ENCODE measurements at regions not wholly inside any gene's neighbourhood (a gene's known extent, or its start where the extent isn't known, plus 50 kb on each side); places are given as distances from the start of the nearest gene placed in this dataset.

DNA sequence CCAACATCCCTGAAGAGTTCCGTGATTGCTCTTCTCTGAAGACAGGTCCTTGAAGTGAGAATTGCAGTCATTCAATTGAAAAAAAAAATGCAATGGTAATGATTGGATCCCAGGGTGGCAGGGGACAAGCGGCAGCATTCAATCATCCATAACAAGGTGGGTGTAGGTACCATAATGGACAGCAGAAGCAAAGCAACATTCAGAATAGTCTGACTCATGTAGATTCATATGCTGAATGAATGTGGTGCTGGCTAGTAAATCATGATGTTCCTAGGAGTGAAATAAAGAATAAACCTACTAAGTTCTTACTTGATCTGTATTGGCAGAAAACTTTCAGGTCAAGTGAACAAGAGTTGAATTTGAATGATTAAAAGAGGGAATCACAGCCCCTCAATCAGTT, 319.6 kb downstream of the GPATCH2 start:
- no peak for DNase-seq

DNA sequence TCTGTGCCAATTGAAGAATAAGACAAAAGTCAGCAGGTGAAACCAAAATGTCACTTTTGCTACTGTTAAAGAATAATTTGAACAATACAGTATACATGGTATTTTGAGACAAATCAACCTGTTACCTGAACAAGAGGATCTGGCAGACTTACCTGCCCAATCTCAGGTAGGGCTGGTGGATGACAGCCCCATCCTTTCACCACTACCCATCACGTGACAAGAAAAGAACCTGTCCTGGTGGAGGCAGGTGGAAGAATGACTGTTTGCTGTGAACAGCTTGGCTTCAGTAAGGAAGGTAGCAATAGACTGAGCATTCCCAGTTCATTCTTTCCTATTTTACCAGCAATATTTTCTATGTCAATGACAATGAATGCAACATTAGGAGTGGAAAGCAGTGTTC, 349.6 kb downstream of the GPATCH2 start:
- no peak for DNase-seq

DNA sequence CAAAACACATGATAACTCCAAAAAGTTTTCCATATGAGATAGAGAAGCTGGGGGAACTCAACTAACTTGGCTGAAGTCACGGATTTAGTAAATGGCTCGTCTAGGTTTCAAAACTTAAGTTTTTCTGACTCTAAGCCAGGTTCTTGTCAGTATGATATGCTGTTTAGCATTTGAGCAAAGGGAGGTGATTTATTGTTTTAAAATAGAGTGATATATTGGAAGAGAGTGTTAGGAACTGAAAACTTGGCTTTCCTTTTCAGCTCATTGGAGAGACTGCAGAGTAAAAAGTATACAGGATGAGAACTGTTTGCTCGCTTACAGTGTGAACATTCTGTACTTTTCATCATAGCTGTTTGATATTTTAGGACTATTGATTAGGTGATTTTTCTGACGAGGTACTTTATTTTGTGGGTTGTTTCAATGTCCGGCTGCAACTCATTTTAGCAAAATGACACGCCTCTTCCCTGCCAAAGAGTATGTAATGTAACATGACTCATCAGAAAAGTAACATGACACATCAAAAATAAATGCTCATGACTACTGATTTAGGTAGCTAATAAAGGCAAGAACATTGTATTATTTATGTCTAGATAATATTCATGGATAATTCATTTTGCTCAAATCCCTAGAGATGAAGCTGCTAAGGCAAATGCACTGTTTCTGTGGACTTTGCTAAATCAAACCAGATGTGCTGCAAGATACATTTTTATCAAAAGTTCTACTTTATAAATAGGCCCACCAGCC, 355.1 kb downstream of the GPATCH2 start:
- peak; percentile 38 for DNase-seq

DNA sequence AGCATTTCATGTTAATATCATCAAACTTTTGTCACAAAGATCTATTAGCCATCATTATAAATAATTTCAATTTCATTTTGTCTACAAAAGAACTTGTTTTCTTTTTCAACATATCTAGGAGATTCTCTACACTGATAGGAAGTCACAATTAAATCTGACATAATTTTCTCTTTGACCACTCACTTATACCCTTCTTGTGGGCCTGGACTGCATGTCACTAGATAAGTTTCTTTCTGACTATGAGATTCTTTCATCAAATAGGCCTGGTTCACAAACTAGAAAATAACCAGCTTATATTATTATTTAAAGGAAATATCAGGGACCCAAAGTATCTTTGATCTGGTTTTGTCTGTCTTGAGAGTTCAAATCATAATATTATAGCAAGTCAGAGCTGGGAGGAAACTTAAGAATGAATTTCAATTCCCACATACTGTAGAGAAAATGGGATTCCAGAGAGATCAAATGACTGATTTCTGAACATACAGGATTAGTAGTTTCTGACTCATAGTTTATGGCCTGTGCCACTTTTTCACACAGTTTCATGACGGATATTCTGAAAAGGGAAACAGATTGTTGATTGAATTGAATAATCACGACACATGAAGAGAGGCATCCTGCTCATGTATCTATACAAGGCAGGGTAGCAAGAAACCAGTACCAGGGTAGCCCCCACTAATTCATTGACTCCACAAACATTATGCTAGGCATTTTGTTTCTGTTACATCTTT, 355.8 kb downstream of the GPATCH2 start:
- DNase-seq, result peak; percentile 22

DNA sequence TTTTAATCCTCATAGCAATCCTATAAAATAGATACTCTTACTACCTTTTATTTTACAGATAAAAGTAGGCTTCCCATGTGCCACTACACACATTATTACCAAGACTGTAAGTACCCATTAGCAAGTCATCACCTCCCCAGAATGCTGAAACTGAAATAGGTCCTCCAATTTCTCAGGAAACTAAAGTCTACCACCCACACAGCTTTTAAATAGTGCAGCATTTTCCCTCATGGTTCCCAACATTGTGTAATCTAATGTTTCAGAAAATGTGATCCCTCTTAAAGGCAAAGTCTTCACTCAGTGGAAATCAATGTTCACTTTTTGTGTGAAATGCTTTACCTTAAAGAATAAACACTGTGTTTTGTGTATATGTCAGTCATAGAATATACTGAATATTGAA, 356.5 kb downstream of the GPATCH2 start:
- DNase-seq, result no peak

DNA sequence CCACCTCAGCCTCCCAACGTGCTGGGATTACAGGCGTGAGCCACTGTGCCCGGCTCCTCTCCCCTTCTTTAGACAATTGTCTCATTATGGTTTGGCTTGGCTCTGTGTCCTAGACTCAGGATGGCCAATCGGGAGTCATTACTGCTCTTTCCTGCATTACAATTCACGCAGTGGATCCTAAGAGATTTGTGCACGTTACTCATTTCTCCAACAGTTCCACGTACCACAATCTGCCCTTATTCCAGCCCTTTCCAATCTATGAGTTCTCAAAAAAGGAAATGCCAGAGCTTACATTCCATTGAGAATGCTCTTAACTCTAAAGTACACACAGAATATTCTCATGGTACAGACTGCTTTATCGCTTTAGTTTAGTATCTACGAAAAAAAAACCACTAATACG, 357.0 kb downstream of the GPATCH2 start:
- DNase-seq, result no peak

DNA sequence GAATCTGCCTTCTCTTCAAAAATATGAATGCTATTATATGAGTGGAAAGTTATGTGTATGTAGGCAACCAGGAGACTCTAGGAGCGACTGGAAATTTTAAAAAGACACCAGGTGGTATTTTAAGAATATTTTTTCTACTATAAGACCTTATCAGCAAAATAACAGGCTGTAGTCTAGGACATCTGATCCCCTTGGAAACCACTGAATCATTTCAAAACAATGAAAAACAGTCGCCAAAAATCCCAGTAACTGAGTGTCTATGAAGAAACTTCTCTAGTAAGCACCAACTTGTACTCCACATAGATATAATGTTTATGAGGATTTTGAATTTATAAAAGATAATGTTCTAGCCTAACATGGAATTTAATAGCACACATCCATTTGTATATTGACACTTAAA, 358.5 kb downstream of the GPATCH2 start:
- no peak for DNase-seq

DNA sequence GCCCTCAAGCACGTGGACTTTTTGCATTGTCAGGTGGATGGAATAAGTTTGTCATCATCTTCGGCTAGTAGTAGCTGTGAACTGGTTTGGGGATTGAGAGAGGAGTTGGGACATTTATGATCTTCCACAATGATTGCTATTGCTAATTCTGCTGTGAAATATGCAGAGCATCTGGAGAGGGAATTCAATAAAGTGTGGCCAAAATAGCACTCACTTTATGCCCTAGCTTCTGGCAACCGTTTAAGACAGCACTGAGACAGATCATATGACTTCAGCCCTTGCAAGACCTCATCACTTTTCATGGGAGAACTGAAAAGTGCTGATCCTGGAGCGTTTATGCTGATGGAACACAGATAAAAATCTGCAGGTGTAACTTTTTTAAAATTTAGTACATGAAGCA, 360.8 kb downstream of the GPATCH2 start:
- DNase-seq, result no peak

DNA sequence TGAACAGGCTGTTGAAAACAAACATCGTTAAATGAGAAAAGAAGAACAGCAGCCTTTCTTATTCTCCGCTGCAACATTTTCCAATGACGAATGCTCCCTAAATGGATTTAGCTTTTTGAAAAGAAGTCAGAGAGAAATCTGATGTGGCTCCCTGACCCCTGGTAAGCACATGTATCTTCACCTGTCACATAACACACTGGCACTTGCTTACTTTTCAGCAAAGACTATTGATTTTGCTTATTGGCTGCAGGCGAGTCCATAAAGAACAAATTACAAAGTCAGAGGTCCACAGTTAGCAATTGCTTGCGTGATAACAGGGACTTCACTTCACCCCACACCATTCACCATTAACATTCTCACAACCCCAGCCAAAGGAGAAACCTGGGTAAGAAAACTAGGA, 362.8 kb downstream of the GPATCH2 start:
- no peak for DNase-seq

DNA sequence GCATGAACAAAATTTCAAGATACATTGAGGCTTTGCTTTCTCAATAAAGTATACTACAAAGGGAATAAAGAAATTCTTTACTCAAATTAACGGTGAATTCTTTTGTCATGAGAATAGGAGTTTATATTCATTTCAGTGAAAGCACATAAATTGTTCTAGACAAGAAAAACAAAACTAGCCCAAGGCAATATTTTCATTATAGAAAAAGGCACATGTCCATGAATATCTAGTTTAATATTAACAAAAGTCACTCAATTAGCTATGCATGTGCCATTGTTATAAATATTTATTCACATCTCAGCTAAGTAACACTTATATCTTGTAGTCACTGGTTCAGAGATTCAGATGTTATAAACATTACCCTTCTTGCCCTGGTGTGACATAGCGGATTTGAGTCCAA, 369.3 kb downstream of the GPATCH2 start:
- DNase-seq, result no peak

DNA sequence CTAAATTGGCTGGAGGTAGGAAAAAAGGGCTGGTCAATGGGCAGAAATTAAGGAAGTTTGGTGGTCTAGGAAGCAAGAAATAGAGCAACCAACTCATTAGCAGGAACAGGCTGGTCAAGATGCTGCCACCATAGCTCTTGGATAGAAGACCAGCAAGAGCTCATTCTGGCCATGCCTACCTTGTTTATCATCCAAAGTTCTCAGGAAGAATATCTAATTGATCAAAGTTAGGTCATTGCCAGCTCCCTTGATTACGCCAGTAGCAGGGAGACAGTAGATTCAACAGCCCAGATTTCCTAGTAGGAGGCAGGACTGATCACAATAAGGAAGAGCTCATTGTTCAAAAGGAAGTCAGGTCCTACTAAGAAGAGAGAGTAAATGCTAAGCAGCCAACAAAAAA, 370.2 kb downstream of the GPATCH2 start:
- no peak for DNase-seq

DNA sequence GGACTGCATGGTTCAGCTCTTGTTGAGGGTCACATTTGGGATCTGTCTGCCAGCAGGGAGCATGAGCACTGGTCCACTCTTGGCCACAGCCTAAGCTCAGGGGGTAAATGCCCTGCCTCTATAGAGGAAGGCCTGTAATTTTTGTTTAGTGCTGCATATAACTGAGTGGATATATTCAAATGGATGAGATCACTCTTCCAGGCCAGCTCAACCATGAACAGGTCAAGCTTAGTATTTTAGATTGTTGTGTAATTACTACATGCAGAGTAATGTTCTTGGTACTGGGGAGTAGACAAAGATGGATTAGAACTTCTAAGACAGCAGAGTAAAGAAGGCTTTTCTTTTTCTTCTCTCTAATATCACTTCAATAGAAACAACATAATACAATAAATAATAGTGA, 376.9 kb downstream of the GPATCH2 start:
- no peak for DNase-seq

DNA sequence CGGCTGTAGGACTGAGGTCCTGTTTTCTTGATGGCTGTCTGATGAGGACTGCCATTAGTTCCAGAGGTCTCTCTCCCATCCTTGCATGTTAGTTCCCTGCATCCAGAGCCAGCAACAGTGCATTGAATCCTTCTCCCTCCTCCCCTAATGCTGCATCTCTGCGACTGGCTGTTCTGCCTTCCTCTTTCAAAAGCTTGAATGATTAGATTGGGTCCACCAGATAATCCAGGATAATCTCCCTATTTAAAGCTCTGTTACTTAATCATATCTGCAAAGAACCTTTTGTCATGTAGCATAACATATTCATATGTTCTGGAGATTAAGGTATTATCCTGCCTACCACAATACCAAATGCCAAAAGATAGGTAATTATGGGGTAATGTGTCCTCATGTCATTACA, 377.5 kb downstream of the GPATCH2 start:
- DNase-seq, result no peak

DNA sequence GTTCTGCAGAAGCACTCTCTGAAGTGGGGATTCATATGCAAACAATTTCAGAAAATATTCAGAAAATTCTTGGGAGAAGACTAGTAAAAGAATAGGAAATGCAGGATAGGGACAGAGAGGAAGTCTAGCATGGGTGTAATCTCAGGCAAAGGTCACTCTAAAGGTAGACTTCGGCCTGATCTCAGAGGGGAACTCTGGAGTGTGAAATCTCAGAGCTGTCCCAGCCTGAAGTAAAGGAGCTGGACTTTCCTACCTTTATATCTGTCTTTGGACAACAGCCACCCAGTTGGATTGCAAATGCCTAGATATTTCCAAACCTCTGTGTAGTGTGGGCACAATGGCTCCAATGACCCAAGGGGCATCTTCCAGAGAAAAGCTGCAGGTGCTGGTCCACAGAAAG, 379.8 kb downstream of the GPATCH2 start:
- DNase-seq, result no peak

DNA sequence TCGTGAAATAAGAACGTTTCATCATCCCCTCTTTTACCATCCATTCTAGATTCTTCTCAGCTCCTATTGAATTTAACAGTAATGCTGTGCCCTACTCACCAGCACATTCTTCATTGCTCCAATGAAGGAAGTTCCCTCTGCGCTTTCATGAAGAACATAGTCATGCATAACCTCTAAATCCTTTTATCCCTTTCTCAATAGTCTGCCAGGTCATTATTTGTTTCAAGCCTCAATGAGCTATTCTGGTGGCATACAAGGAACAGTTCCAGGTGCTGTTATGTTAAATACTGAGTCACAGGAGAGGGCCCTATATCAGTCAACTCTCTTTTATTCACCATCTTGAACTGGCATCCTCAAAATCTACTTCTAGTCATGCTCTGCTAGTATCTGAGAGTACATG, 381.0 kb downstream of the GPATCH2 start:
- no peak for DNase-seq

DNA sequence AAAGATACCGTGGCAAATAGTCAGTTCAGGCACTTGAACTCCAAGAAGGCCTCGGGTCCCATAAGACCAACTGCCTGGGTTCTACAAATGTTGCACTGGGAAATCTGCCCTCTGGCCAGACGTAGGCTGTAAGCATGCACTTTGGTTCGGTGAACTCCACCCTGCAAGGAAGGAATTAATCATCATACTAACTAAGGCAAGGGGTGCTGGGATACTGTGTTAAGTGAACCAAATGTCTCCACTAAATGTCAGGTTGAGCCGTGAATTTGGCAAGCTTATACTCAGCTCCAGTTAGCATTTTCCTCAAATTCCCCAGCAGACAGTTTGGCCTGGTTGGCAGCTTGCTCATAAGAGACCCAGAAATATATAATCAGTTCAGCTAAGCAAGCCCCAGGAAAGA, 385.9 kb downstream of the GPATCH2 start:
- DNase-seq, result no peak

DNA sequence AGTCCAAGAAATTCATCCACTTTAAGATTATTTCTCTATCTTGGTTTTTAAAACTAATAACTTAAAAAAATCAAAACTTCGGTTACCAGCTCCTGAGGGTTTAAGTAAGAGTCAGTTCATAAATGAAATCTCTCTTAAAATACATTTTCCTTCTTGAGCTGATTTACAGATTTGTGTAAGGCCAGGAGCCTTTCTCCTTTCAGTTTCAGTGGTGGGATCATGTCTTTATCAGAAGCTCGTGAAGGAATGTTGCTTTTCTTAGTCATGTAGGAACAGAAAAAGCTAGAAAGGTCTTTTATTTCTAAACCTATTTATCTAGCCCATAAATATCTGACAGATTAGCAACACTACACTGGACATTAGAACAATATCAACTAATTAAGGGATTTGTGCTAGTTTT, 390.2 kb downstream of the GPATCH2 start:
- DNase-seq, result no peak

DNA sequence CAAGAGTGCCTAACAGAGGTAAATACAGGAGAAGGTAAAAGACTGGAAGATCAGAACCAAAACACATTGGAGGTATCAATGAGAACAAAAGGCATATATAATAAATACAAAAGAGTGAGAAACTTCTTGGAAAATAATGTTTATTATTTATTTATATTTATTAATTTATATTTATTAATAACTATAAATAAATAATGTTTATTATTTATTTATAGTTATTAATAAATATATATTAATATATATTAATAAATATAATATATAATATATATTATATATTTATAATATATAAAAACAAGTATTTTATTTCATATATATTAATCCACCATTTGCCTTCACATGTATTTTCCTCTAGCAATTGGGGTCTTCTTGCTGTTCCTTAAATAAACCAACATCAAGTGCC, 391.9 kb downstream of the GPATCH2 start:
- no peak for DNase-seq

DNA sequence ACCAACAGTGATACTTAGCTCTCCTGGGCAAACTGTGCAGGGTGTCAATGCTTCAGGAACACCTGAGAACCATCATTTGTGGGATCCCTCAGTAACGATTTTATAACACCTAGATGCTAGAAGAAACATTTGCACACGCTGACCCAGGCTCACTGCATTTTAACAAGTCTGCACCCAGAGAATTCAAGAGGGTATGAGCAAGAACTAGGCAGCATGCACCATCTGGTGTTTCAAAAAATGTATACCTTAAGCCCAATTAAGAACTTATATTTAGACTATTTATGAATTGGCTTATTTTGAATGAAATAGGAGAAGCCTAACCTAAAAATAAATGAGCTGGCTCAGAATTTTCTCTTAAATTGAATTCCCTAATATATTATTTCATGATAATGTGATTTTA, 400.5 kb downstream of the GPATCH2 start:
- no peak for DNase-seq

DNA sequence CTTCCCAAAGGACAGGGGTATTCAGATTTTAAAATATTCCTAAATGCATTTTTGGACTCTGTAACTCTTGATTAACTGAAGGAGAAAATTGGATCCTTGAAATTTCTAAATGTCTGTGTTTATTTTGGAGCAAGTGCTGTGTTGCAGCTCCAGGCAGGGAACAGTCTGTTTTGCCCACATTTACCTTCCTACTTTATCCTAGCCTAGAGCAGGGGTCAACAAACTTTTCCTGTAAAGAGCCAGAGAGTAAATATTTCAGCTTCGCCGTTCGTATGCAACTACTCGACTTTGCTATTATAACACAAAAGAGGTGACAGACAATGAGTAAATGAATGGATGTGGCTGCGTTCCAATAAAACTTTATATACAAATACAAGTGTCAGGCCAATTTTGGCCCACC, 402.2 kb downstream of the GPATCH2 start:
- no peak for DNase-seq

DNA sequence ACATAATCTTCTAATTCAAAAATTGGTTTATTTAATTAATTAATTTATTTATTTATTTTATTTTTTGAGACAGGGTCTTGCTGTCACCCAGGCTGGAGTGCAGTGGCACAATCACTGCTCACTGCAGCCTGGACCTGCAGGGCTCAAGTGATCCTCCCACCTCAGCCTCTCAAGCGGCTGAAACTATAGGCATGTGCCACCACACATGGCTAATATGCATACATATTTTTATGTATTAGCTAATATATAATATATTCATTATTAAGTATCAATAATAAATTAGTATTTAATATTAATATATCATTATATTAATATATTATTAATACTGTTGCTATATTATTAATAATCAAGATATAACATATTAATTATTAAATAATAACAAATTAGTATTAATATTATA, 406.7 kb downstream of the GPATCH2 start:
- DNase-seq, result no peak

DNA sequence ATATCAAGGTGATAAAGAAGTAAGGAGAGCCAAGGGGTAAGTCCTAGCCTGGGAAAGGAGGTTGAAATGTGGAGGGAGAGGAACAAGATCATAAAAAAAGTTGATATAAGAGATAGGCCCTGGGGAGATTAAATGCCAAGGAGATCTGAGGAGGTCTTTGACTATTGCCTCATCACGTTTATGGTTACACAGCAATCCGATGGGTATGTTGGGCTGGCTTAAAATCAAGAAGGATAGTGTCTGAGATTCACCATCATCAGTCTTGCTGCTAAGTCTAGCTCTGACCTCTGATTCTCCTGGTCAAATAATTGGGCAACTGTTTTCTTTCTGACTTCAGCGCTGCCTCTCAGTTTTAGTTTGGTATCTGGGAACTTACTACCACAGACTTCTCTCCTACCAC, 416.3 kb downstream of the GPATCH2 start:
- no peak for DNase-seq

DNA sequence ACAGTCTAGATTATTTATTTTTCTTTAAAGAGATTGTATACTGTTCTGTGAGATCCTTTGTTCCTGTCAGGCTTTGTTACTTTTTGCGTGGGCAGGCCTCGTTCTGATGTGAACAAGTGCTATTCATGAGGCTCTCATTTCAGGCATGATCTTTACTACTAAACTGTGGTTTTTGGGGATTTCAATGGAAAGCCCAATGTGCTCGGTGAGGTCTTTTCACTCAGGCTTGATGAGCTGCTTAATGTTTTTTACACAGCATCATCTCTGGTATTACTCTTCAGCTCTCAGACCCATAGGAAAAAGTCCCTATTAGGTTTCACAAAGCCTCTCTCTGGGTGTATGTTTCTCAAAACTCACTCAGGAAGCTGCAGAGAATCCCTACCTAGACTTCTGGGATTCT, 419.4 kb downstream of the GPATCH2 start:
- no peak for DNase-seq

DNA sequence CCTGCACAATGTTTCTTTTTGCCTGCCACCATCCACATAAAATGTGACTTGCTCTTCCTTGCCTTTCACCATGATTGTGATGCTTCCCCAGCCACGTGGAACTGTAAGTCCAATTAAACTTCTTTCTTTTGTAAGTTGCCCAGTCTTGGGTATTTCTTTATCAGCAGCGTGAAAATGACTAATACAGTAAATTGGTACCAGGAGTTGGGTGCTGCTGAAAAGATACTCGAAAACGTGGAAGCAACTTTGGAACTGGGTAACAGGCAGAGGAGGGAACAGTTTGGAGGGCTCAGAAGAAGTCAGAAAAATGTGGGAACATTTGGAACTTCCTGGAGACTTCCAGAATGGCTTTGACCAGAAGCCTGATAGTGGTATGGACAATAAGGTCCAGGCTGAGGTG, 425.3 kb downstream of the GPATCH2 start:
- no peak for DNase-seq

DNA sequence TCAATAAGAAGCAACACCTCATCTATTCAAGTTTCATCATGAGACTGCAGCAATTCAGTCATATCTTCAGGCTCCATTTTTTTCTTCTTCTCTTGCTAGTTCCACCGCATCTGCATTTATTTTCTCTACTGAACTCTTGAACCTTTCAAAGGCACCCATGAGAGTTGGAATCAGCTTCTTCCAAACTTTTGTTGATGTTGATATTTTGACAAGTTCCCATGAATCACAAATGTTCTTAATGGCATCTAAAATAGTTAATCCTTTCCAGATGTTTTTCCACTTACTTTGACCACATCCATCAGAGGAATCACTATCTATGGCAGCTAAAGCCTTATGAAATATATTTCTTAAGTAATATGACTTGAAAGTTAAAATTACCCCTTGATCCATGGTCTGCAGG, 434.3 kb downstream of the GPATCH2 start:
- DNase-seq, result no peak
